ENCODE measurements at regions not wholly inside any gene's neighbourhood (a gene's known extent, or its start where the extent isn't known, plus 50 kb on each side); places are given as distances from the start of the nearest gene placed in this dataset.

GRCh38 chr11:91407842-91408241 is 816.8 kb upstream of the FAT3 start:
- DNase-seq, result no peak

- DNase-seq, result no peak
Observed at GRCh38 chr11:91406009-91406408, 818.6 kb upstream of the FAT3 start.

GRCh38 chr11:91404344-91404743 is 820.3 kb upstream of the FAT3 start:
- DNase-seq, result no peak

GRCh38 chr11:91397134-91397468 is 827.5 kb upstream of the FAT3 start:
- DNase-seq, result no peak

GRCh38 chr11:91396236-91397133 is 828.1 kb upstream of the FAT3 start:
- no peak for DNase-seq

GRCh38 chr11:91394727-91395414 is 829.7 kb upstream of the FAT3 start:
- no peak for DNase-seq

- DNase-seq, result no peak
Observed at GRCh38 chr11:91394073-91394726, 830.4 kb upstream of the FAT3 start.

GRCh38 chr11:91382946-91383345 is 841.7 kb upstream of the FAT3 start:
- no peak for DNase-seq

- DNase-seq, result no peak
Observed at GRCh38 chr11:91374794-91375193, 849.8 kb upstream of the FAT3 start.

- DNase-seq, result no peak
Observed at GRCh38 chr11:91373497-91373896, 851.1 kb upstream of the FAT3 start.

GRCh38 chr11:91366816-91367215 is 857.8 kb upstream of the FAT3 start:
- no peak for DNase-seq

GRCh38 chr11:91365986-91366585 is 858.5 kb upstream of the FAT3 start:
- DNase-seq, result no peak

- DNase-seq, result no peak
Observed at GRCh38 chr11:91350931-91351330, 873.7 kb upstream of the FAT3 start.

- DNase-seq, result no peak
Observed at GRCh38 chr11:91326751-91327150, 897.9 kb upstream of the FAT3 start.

- DNase-seq, result no peak
Observed at GRCh38 chr11:91326280-91326679, 898.3 kb upstream of the FAT3 start.

- DNase-seq, result no peak
Observed at GRCh38 chr11:91314521-91314920, 910.1 kb upstream of the FAT3 start.

- DNase-seq, result no peak
Observed at GRCh38 chr11:91312541-91312940, 912.1 kb upstream of the FAT3 start.

- no peak for DNase-seq
Observed at GRCh38 chr11:91310085-91310484, 914.5 kb upstream of the FAT3 start.

GRCh38 chr11:91308069-91308468 is 916.5 kb upstream of the FAT3 start:
- DNase-seq, result no peak

GRCh38 chr11:91305402-91305801 is 919.2 kb upstream of the FAT3 start:
- no peak for DNase-seq

- no peak for DNase-seq
Observed at GRCh38 chr11:91303749-91304148, 920.9 kb upstream of the FAT3 start.

GRCh38 chr11:91299980-91300379 is 924.6 kb upstream of the FAT3 start:
- DNase-seq, result no peak

GRCh38 chr11:91296629-91297028 is 928.0 kb upstream of the FAT3 start:
- DNase-seq, result no peak

Data from T-helper 2 cell (primary cell).